H9 (cell line): ENCODE measurements at regions not wholly inside any gene's neighbourhood (a gene's known extent, or its start where the extent isn't known, plus 50 kb on each side); places are given as distances from the start of the nearest gene placed in this dataset.

Experiments used
- DNase-seq: peaks from one replicate; pipeline ENCODE4 v3.0.0-alpha.2; 2017
- H2AFZ ChIP-seq: one replicate; pipeline ENCODE4 v1.6.1; 2013; ENCODE audit warnings: mild to moderate bottlenecking, low read length, control low read depth, moderate library complexity
- H2AK5ac ChIP-seq: 2 replicates; pipeline ENCODE4 v1.6.1; 2013; ENCODE audit warnings: low read length, control low read depth, mixed read lengths; ENCODE audit not compliant: insufficient read length
- H2BK120ac ChIP-seq: one replicate; pipeline ENCODE4 v1.6.1; 2013; ENCODE audit warnings: low read depth, mild to moderate bottlenecking, low read length, control low read depth, inconsistent platforms; ENCODE audit not compliant: poor library complexity, severe bottlenecking
- H2BK12ac ChIP-seq: 2 replicates; pipeline ENCODE4 v1.6.1; 2013; ENCODE audit warnings: low read length, control low read depth, mixed read lengths, low read depth; ENCODE audit not compliant: insufficient read length
- H2BK15ac ChIP-seq: 2 replicates; pipeline ENCODE4 v1.6.1; 2013; ENCODE audit warnings: low read depth, low read length, control low read depth
- H2BK20ac ChIP-seq: one replicate; pipeline ENCODE4 v1.6.1; 2013; ENCODE audit warnings: low read depth, mild to moderate bottlenecking, low read length, control low read depth, inconsistent platforms; ENCODE audit not compliant: poor library complexity, severe bottlenecking
- H2BK5ac ChIP-seq: 2 replicates; pipeline ENCODE4 v1.6.1; 2013; ENCODE audit warnings: low read length, control low read depth, mixed read lengths; ENCODE audit not compliant: insufficient read length
- H3K14ac ChIP-seq: 2 replicates; pipeline ENCODE4 v1.6.1; 2013; ENCODE audit warnings: low read length, control low read depth; ENCODE audit not compliant: insufficient read depth
- H3K18ac ChIP-seq: 2 replicates; pipeline ENCODE4 v1.6.1; 2013; ENCODE audit warnings: low read depth, mild to moderate bottlenecking, mixed read lengths, low read length, control low read depth; ENCODE audit not compliant: insufficient read length
- H3K23ac ChIP-seq: 2 replicates; pipeline ENCODE4 v1.6.1; 2013; ENCODE audit warnings: low read length, control low read depth, mixed read lengths, low read depth; ENCODE audit not compliant: insufficient read length
- H3K23me2 ChIP-seq: 2 replicates; pipeline ENCODE4 v1.6.1; 2013; ENCODE audit warnings: low read depth, mild to moderate bottlenecking, mixed read lengths, low read length, control low read depth; ENCODE audit not compliant: insufficient read length, poor library complexity, severe bottlenecking
- H3K27ac ChIP-seq: 2 replicates; pipeline ENCODE4 v1.5.1; 2013; ENCODE audit warnings: low read length, control low read depth, mixed read lengths, low read depth; ENCODE audit not compliant: insufficient read length
- H3K27me3 ChIP-seq: 2 replicates; pipeline ENCODE4 v1.6.1; 2013; ENCODE audit warnings: low read length, control low read depth, inconsistent platforms; ENCODE audit not compliant: insufficient read depth
- H3K4ac ChIP-seq: 2 replicates; pipeline ENCODE4 v1.6.1; 2013; ENCODE audit warnings: low read depth, mild to moderate bottlenecking, control low read depth, inconsistent platforms, low read length, moderate library complexity
- H3K4me1 ChIP-seq: 2 replicates; pipeline ENCODE4 v1.6.1; 2013; ENCODE audit warnings: low read length, control low read depth, inconsistent platforms; ENCODE audit not compliant: insufficient read depth
- H3K4me2 ChIP-seq: 2 replicates; pipeline ENCODE4 v1.6.1; 2013; ENCODE audit warnings: low read length, control low read depth, mixed read lengths; ENCODE audit not compliant: insufficient read length, insufficient read depth
- H3K56ac ChIP-seq: 2 replicates; pipeline ENCODE4 v1.6.1; 2013; ENCODE audit warnings: low read depth, mild to moderate bottlenecking, mixed read lengths, low read length, control low read depth; ENCODE audit not compliant: insufficient read length
- H3K79me1 ChIP-seq: 2 replicates; pipeline ENCODE4 v1.6.1; 2013; ENCODE audit warnings: low read depth, mild to moderate bottlenecking, moderate library complexity, low read length, control low read depth, inconsistent platforms; ENCODE audit not compliant: insufficient read depth, poor library complexity, severe bottlenecking
- H3K79me2 ChIP-seq: 2 replicates; pipeline ENCODE4 v1.6.1; 2013; ENCODE audit warnings: low read length, control low read depth, inconsistent platforms; ENCODE audit not compliant: insufficient read depth
- H3K9ac ChIP-seq: 2 replicates; pipeline ENCODE4 v1.6.1; 2013; ENCODE audit warnings: low read length, control low read depth, mixed read lengths; ENCODE audit not compliant: insufficient read length; ENCODE audit errors: extremely low read depth
- H3K9me3 ChIP-seq: one replicate; pipeline ENCODE4 v1.6.1; 2013; ENCODE audit warnings: low read depth, low read length, inconsistent platforms; ENCODE audit not compliant: control insufficient read depth
- H3T11ph ChIP-seq: one replicate; pipeline ENCODE4 v1.6.1; 2013; ENCODE audit warnings: mild to moderate bottlenecking, low read length, control low read depth, inconsistent platforms
- H4K20me1 ChIP-seq: one replicate; pipeline ENCODE4 v1.6.1; 2013; ENCODE audit not compliant: control insufficient read depth, insufficient read length, insufficient read depth
- H4K5ac ChIP-seq: 2 replicates; pipeline ENCODE4 v1.6.1; 2013; ENCODE audit warnings: low read depth, mild to moderate bottlenecking, mixed read lengths, low read length, control low read depth; ENCODE audit not compliant: insufficient read length
- H4K8ac ChIP-seq: replicated peaks from 2 replicates; pipeline ENCODE4 v1.6.1; 2013; ENCODE audit warnings: low read length, control low read depth, mixed read lengths, low read depth; ENCODE audit not compliant: insufficient read length
- H4K91ac ChIP-seq: 2 replicates; pipeline ENCODE4 v1.6.1; 2013; ENCODE audit warnings: low read depth, mild to moderate bottlenecking, moderate library complexity, mixed read lengths, low read length, control low read depth; ENCODE audit not compliant: insufficient read length
- H3K27ac Mint-ChIP-seq, 3 experiments: 2 replicates in 2 of 3; 3 replicates in 1 of 3; pipeline ENCODE4 v1.8.0; 2020 to 2021; ENCODE audit warnings: mixed read lengths in 3 of 3, mild to moderate bottlenecking in 1 of 3, moderate library complexity in 1 of 3
- H3K27me3 Mint-ChIP-seq: 2 replicates; pipeline ENCODE4 v1.8.0; 2021; ENCODE audit warnings: low read depth, mild to moderate bottlenecking, moderate library complexity, mixed read lengths
- H3K36me3 Mint-ChIP-seq, 3 experiments: 2 replicates in 2 of 3; 3 replicates in 1 of 3; pipeline ENCODE4 v1.8.0; 2020 to 2021; ENCODE audit warnings: low read depth in 3 of 3, mixed read lengths in 3 of 3; ENCODE audit not compliant: insufficient read depth in 1 of 3
- H3K4me1 Mint-ChIP-seq, 2 experiments: 2 replicates each; pipeline ENCODE4 v1.8.0; 2020; ENCODE audit warnings: mixed read lengths in 2 of 2
- H3K4me3 Mint-ChIP-seq, 2 experiments: 2 replicates in 1 of 2; 3 replicates in 1 of 2; pipeline ENCODE4 v1.8.0; 2020 to 2021; ENCODE audit warnings: mild to moderate bottlenecking in 2 of 2, mixed read lengths in 2 of 2, moderate library complexity in 1 of 2
- H3K9me3 Mint-ChIP-seq, 2 experiments: 2 replicates in 1 of 2; 3 replicates in 1 of 2; pipeline ENCODE4 v1.8.0; 2020; ENCODE audit warnings: mild to moderate bottlenecking in 2 of 2, mixed read lengths in 2 of 2, moderate library complexity in 1 of 2
- CTCF ChIP-seq: fragments of 200-600 bp; sonication (generic); conservative IDR thresholded peaks from 3 replicates; pipeline ENCODE4 v1.8.0; 2021; ENCODE audit warnings: antibody characterized with exemption, mild to moderate bottlenecking
- WGBS: extraction: QIAGEN DNeasy Blood & Tissue Kit; methylation state at CpG from one replicate; pipeline ENCODE4 v1.1.7; 2013; ENCODE audit warnings: missing lambda C conversion rate, low lambda C conversion rate, mixed read lengths; ENCODE audit not compliant: insufficient read length; ENCODE audit errors: extremely low coverage; 5-methylcytosine and 5-hydroxymethylcytosine counted together

GRCh38 chr1:58975888-58976287, 192.0 kb upstream of the JUN start:
- no peaks in the 10 kb centered on the region for H3K9me3 Mint-ChIP-seq
- H3K79me1 ChIP-seq = no peaks in the 10 kb centered on the region
- H4K20me1 ChIP-seq = no peaks in the 10 kb centered on the region
- H4K91ac ChIP-seq = no peak overlapping the region
- H4K5ac ChIP-seq = no peak overlapping the region
- H3K18ac ChIP-seq = no peak overlapping the region
- no peak overlapping the region for H3K9ac ChIP-seq
- no peak overlapping the region for H2BK12ac ChIP-seq
- peaks cover 2% of the 10 kb centered on the region for H3K27me3 Mint-ChIP-seq
- DNase-seq = no peak
- H3K23me2 ChIP-seq = no peaks in the 10 kb centered on the region
- no peak overlapping the region for H3K23ac ChIP-seq
- no peaks in the 10 kb centered on the region for H3K79me2 ChIP-seq
- no peak overlapping the region for H3K27ac Mint-ChIP-seq
- H3K4me1 ChIP-seq = no peaks in the 10 kb centered on the region
- H2AK5ac ChIP-seq = no peak overlapping the region
- no peak overlapping the region for H3K14ac ChIP-seq
- no peak for TF ChIP-seq CTCF
- H2BK120ac ChIP-seq = no peak overlapping the region
- H2BK15ac ChIP-seq = no peak overlapping the region
- H3K4ac ChIP-seq = no peak overlapping the region
- no peak overlapping the region for H2BK5ac ChIP-seq
- H2AFZ ChIP-seq = no peak overlapping the region
- no peak overlapping the region for H3K4me2 ChIP-seq
- no peak overlapping the region for H3T11ph ChIP-seq
- H3K27me3 ChIP-seq = no peaks in the 10 kb centered on the region
- no peak overlapping the region for H3K4me3 Mint-ChIP-seq
- no peak overlapping the region for H2BK20ac ChIP-seq
- H3K9me3 ChIP-seq = no peaks in the 10 kb centered on the region
- peaks cover 4 to 7% of the 10 kb centered on the region in 2 experiments; a peak in 3 of 4 replicates for H3K4me1 Mint-ChIP-seq
- H4K8ac ChIP-seq = no peak overlapping the region
- no CpG with 5 or more reads among the region's 3 CpGs for WGBS
- H3K36me3 Mint-ChIP-seq = no peaks in the 10 kb centered on the region
- no peak overlapping the region for H3K56ac ChIP-seq
- H3K27ac ChIP-seq = no peak overlapping the region
